NB4 (cell line): ENCODE measurements at regions not wholly inside any gene's neighbourhood (a gene's known extent, or its start where the extent isn't known, plus 50 kb on each side); places are given as distances from the start of the nearest gene placed in this dataset.

Experiments used
- POLR2A ChIP-seq: IDR thresholded peaks from 2 replicates; pipeline ENCODE4 v1.6.1; 2011; ENCODE audit warnings: mild to moderate bottlenecking; ENCODE audit not compliant: insufficient read length; ENCODE audit errors: extremely low read depth
- TF ChIP-seq, protein P1 (sequence below): IDR thresholded peaks from one replicate; pipeline ENCODE4 v1.5.1; 2012; ENCODE audit warnings: low read depth, low read length

- TF ChIP-seq, protein P1, sequence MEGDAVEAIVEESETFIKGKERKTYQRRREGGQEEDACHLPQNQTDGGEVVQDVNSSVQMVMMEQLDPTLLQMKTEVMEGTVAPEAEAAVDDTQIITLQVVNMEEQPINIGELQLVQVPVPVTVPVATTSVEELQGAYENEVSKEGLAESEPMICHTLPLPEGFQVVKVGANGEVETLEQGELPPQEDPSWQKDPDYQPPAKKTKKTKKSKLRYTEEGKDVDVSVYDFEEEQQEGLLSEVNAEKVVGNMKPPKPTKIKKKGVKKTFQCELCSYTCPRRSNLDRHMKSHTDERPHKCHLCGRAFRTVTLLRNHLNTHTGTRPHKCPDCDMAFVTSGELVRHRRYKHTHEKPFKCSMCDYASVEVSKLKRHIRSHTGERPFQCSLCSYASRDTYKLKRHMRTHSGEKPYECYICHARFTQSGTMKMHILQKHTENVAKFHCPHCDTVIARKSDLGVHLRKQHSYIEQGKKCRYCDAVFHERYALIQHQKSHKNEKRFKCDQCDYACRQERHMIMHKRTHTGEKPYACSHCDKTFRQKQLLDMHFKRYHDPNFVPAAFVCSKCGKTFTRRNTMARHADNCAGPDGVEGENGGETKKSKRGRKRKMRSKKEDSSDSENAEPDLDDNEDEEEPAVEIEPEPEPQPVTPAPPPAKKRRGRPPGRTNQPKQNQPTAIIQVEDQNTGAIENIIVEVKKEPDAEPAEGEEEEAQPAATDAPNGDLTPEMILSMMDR = no peak
- TF ChIP-seq POLR2A = no peak
These were observed 111.4 kb downstream of the CDH26 start for GRCh38 chr20:60069656-60070055.
